Renal cortical epithelial cell (primary cell): ENCODE measurements at regions not wholly inside any gene's neighbourhood (a gene's known extent, or its start where the extent isn't known, plus 50 kb on each side); places are given as distances from the start of the nearest gene placed in this dataset.

Experiments used
- DNase-seq: peaks from one replicate; pipeline ENCODE4 v3.0.0-alpha.2; 2011; ENCODE audit warnings: low read depth

DNA sequence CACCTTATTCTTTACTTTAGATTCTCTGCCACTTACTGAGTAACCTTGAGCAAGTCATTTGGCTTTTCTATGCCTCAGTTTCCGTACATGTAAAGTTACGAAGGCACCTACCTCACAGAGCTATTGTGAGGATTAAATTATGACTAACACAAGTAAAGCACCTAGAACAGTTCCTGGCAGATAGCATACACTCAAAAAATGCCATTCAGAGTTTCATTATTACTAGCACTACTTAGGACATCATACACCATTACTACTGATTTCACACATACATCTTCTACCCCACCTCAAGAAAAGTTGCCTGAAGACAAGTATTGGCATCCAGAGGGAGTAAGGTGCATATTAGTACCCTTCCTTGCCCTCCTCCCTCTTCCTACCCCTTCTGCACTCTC, 107.8 kb downstream of the OGFRL1 start:
- no peak for DNase-seq

GRCh38 chr6:71399279-71399678, 110.7 kb downstream of the OGFRL1 start:
- no peak for DNase-seq

DNA sequence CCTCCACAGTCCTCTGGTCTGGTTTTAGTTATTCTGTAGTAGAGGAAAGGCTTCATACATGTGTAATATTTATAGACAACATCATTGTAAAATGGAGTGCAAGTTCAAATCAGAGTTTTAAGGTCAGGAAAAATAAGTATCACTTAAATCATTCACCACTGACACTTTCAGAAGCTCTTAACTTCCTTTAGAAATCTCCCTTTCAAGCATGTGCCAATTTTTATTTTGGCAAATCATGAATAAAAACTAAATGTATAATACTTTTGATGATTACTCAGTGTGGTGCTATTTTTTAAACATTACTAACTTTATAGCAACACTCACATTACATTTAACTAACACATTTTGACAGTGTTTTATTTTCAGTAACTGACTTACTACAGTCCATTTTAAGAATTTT, 112.2 kb downstream of the OGFRL1 start:
- no peak for DNase-seq

DNA sequence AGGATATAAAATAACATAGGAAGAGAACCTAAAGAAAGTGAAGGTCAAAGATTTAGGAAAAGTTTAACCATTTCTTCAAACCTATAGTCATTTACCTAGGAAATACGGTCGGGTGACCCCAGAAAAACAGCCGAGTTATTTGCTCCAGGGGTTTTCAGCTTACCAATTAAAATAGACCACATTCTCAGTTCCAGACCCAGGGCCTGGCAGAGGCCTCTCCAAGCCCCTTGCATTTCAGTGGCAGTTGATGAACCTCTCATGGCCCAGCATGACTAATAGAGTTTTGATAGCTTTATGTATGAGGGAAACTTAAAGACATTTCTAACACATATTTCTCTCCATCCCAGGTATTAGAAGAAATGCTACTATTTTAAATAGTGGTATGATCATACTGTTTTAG, 113.5 kb downstream of the OGFRL1 start:
- peak; percentile 80 for DNase-seq

GRCh38 chr6:71403422-71404134, 115.0 kb downstream of the OGFRL1 start:
- DNase-seq, result no peak

DNA sequence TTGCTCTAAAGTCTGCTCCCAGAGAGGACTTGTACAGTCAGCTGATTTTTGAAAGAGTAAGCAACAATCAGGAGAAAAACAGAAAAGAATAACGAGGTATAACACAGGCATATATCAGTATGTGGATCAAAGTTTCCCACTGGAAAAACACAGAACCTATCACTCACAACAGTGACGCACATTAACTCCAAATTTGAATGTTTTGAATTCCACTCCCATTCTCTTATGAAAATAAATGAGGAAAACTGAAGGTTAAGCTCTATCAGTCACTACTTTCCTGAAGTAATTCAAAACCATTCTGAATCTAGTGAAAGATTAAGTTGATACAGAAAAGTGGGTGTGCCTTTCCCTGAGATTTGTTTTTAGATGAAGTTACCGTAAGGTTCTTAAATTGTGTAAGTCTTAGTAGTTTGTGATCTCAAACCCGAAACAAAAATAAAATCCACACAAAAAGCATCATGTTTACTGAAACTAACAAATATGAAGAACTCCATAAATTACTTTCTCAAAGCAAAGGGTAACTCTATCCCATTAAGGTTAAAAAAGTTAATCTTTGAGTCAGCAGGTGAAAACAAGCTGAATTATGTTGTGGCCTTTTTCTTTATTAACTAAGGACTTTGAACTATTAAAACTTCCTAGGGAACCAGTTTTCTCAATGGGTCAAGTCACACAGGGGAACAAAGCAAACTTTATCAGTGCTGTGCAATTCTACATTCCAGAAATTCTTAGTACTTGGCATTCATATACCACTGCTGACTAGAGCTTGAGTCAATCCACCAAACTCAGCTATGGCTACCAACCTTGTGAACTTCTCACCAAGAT, 115.7 kb downstream of the OGFRL1 start:
- DNase-seq, result peak; percentile 99

GRCh38 chr6:71404967-71405278, 116.3 kb downstream of the OGFRL1 start:
- DNase-seq, result no peak

- peak; percentile 57 for DNase-seq
Measured at GRCh38 chr6:71405416-71405815, 116.8 kb downstream of the OGFRL1 start.

DNA sequence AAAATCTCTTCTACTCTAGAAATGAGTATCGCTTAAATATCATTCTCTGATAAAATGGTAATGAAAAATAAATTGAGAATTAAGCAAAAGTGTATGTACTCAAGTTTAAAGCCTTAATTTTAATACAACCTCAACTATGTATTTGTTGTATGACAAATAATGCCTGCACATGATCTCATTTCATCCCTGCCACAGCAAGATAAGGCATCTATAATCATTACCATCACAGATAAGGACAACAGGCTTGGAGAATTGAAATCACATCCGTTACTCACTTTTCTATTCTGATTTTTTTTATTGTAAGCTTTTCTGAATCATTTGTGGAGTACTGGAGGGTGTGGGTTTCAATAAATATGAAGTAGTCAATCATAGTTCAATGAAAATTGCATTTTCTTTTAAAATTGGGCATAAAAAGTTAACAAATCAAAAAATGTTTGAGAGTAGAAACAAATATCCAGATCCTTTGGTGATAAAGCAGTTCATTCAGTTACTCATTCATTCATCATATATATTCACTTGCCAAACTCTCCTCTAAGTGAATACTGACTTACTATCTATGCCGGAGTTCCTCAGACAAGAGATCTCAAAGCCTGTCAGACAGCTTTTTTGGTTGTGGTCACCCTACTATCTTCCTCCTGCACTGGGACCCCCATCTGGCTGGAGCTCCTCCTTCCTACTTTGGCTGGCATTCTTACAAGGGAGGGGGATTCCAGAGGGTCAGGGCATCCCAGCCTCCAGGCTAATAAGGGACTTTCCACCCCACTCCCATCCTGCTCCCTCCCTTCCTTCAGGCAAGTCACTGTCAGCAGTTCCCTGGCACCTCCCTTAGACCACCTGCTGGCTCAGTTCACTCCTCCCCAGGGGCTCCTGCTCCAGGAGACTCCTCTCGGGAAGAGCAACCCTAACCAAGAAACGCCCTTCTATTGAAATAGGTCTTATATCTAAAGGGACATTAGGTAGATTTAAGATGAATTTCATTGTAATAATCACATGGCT, 118.6 kb downstream of the OGFRL1 start:
- DNase-seq, result peak; percentile 80

DNA sequence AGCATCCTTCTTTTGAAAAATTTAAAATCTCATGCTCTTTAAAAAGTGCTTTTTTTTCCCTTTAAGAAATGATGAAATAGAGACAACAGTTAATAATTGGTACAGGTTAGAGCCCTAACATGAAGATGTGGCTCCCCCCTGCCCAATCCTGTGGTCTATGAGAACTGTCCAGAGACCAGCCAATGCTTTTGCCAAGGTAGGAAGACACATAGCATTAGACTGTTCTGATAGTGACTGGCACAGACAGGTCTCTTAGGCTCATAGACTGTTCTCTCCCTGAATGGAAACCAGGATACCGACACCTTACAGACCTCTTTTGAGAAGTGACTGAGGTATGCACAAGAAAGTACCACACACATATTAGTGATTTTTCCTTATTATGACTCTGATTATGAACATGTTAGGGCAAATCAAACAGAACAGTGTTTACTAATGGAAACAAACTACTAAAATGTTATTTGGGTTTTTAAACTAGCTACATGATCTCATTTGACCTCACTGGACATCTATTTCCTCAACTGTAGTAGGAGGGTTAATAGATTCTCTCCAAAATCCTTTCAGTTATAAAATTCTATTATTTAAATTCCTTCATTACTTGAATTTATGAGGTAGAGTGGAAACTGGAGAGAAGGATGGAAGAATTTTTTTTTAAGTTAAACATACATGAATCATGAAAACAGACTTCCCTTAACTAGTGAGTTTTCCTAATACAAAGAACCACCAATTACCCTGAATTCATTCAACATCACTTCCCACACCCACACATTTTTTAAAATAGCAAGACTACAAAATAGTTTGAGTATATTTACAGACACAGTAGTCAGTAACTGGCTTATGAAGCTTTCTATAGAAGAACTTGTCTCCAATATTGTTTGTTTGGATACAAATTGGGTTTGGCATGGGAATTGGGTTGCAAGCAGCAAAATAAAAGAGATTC, 120.4 kb downstream of the OGFRL1 start:
- DNase-seq, result peak; percentile 69

GRCh38 chr6:71410164-71410566, 121.6 kb downstream of the OGFRL1 start:
- peak; percentile 95 for DNase-seq

GRCh38 chr6:71410681-71411080, 122.1 kb downstream of the OGFRL1 start:
- DNase-seq, result peak; percentile 77

GRCh38 chr6:71411882-71412281, 123.3 kb downstream of the OGFRL1 start:
- DNase-seq, result peak; percentile 45

GRCh38 chr6:71412559-71413140, 124.0 kb downstream of the OGFRL1 start:
- peak; percentile 58 for DNase-seq

DNA sequence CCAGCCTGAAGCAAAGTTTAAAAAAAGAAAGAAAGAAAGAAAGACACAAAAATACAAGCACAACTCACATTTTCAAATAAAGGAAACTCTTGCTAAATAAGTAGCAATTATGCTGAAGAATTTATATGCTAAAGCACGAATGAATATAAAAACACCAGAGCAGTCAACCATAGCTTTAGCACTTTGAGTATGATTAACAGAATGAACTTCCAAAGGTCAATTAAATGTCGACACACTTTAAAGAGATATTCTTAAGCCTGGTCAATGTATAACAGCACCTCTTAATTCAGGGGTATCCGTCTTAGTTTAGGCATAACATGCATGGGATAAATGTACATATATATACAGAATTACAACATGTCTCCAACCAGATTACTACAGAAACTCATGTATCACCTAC, 125.9 kb downstream of the OGFRL1 start:
- DNase-seq, result peak; percentile 98

- no peak for DNase-seq
Measured at GRCh38 chr6:71419217-71420094, 130.8 kb downstream of the OGFRL1 start.

DNA sequence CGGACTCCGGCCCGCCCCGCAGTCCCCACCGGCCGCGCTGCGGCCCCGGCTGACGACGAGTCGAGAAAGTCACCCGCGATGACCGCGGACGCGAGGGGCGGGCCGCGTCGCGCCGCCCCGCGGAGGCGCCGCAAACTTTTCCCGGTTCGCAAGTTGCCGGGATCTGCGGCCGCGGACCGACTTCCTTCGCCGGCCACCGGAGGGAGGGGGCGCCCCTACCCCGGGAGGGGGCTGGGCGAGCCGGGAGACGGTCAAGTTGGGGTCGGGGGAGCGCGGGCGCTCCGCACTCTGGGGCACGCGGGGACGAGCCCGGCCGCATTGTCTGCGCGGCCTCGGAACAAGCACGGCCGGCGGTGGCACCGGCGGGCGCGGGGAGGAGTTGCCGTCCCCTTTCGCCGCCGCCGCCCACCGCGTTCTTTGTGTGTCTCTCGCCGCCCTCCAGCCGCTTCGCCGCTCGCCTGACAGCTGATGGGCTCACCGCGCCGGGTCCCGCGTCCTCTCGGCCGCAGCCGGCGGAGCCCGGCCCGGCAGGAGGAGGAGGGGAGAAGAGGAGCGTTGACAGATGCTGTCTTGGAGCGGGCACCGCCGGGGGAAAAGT, 131.6 kb downstream of the OGFRL1 start:
- no peak for DNase-seq

DNA sequence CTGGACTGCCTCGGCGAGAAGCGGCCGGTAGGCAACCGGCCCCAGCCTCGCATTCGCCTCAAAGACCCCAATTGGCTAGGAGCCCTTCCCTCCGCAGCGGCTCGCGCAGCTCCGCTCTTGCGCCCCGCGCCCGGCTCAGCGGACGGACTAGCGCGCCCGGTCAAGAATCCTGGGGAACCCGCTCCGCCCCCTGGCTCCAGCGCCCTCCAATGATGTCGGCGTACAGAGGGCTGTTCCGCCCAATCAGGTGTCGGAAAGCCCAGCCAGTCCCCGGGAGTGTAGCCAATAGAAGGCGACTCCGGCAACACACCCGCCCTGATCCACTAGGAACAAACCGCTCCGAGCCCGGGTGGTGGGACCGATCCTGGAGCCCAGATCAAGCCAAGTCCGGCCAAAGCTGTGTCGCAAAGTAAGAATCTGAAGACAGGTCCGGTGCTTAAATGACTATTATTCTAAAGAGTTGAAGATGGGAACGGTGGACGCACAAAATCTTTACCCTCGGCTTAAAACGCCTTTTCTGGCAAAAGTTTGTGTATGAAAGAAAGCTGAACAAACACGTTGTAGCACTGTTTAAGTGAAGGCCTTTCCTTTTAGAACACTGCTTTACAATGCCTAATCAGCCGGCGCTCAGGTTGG, 132.2 kb downstream of the OGFRL1 start:
- DNase-seq, result peak; percentile 93

GRCh38 chr6:71421611-71422010, 133.0 kb downstream of the OGFRL1 start:
- peak; percentile 62 for DNase-seq
